CD4-positive, alpha-beta T cell treated with Interleukin-1 beta for 1 hour (primary cell): ENCODE measurements at regions not wholly inside any gene's neighbourhood (a gene's known extent, or its start where the extent isn't known, plus 50 kb on each side); places are given as distances from the start of the nearest gene placed in this dataset.
"Not testable (repeated sequence)": the region's sequence is repeated elsewhere in the genome, so short reads cannot be mapped to it uniquely, and the experiment has no call there.

Experiments
- DNase-seq, 2 donors: peaks; one replicate each; pipeline ENCODE4 v3.0.0-alpha.2; 2020 to 2022

- no peak for DNase-seq
Observed at GRCh38 chr17:33910200-33910857, 344.8 kb upstream of the CCL2 start.

DNA sequence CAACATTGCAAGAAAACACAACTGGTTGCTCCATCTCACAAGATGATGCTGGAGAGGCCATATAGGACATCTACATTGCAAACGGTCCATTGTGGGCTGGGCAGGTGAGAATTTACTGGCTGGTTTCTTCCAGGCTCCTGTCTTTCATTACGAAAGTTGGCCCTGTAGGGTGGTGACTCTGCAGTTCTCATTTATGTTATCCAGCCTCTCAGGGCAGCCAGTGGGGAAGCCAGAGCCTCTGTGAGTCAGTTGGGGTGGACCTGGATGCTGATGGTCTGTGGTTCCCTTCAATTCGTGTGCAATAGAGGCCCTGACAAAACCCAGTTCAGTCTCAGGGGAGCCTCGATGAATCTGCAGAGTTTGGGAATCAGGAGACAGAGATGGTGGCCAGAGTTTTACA lies 341.0 kb upstream of the CCL2 start:
- DNase-seq: no peak

GRCh38 chr17:33922971-33923370 lies 332.1 kb upstream of the CCL2 start:
- no peak for DNase-seq

DNA sequence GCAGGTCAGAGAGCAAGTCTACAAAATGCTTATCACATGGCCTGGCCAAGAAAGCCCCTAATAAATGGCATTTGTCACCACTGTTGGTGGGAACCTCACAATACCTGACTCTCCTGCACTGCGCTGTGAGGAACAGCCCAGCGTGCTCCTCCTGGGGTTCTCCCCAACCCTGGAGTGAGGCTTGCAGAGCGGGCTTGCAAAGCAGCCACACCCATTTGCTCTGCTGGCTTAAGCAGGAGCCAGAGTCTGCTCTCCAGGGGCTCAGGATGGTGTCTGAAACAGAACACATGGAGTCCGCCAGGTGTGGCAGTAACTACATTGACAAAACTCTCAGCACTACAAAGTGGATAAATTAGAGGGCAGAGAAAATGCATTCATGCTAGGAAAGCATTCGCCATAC lies 331.0 kb upstream of the CCL2 start:
- no peak for DNase-seq

- DNase-seq: no peak
Observed at GRCh38 chr17:33925649-33926048, 329.4 kb upstream of the CCL2 start.

GRCh38 chr17:33927732-33928133 lies 327.4 kb upstream of the CCL2 start:
- DNase-seq: no peak

GRCh38 chr17:33929181-33929724 lies 325.8 kb upstream of the CCL2 start:
- no peak for DNase-seq

GRCh38 chr17:33931148-33931814 lies 323.8 kb upstream of the CCL2 start:
- not testable (repeated sequence) for DNase-seq

DNA sequence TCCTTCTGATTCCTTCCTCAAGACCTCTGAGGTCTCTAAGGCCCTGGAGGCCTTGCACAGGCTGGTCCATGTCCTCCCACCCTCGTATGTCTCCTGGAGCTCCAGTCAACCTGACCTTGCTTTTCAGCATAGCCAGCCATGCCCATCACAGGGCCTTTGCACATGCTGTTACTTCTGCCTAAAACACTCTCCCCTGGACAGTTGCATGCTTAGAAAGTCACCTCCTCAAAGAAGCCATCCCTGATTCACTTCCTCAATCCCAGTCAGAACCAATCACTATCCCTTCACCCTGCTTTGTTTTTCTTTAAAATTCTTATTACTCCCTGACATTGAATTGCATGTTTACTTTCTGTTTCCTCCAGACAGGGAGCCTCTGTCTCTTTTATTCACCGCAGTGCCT lies 322.1 kb upstream of the CCL2 start:
- no peak for DNase-seq

DNA sequence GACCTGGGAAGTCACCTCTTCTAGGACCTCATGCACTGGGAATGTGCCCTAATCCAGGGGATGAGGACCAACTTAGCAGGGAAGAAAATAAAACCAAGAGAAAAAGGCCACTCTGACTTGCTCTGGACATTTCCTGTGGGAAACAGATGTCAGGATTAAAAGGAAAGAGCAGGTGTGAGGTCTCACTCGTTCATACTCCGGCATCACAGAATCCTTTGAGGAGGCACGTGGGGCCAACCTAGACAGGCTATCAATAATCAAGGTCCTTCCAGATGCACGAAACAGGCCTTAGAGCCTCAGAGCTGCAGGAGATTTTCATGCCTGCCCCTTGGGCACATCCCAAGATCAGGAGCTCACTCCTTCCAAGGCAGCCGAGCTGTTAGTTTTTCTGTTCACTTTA lies 321.5 kb upstream of the CCL2 start:
- no peak for DNase-seq

GRCh38 chr17:33934696-33935095 lies 320.4 kb upstream of the CCL2 start:
- no peak for DNase-seq

DNA sequence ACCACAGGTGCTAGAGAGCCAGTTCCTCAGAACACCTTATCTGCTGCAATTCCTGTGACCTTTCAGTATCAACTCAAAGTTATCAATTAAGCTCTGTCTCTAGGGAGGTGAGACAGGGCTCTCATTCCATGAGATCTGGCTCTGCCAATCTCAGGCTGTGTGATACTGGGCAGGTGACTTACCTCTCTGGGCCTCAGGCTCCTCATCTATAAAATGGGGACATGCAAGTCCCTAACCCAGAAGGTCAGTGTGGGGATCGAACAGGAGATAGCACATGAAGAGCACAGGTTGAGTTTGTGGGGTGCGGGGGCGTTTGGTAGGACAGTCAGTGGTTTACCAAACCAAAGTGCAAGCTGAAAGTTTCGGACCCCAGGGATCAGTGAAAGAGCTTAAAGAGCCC lies 319.3 kb upstream of the CCL2 start:
- DNase-seq: no peak

- DNase-seq: no peak
Observed at GRCh38 chr17:33936764-33937163, 318.3 kb upstream of the CCL2 start.

DNA sequence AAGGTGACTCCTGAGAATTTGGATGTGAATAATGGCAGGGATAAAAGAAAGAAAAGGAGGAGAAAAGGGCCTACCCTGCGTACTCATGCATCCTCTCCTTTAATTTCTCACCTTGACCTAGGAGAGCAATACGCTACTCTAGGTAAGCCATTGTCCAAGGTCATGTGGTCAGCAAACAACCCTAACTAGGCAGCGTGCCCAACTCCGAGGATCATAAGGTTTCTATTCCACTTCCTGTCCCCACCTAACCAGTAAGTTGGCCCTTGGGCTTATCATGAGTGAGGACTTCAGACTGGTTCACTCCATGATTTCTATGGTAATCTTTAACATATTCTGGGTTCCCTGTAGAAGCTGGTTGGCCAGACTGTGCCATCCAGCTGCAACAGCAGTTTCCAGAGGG lies 315.1 kb upstream of the CCL2 start:
- DNase-seq: no peak

- DNase-seq: no peak
Observed at GRCh38 chr17:33940769-33941370, 314.2 kb upstream of the CCL2 start.

- no peak for DNase-seq
Observed at GRCh38 chr17:33941744-33942143, 313.3 kb upstream of the CCL2 start.

DNA sequence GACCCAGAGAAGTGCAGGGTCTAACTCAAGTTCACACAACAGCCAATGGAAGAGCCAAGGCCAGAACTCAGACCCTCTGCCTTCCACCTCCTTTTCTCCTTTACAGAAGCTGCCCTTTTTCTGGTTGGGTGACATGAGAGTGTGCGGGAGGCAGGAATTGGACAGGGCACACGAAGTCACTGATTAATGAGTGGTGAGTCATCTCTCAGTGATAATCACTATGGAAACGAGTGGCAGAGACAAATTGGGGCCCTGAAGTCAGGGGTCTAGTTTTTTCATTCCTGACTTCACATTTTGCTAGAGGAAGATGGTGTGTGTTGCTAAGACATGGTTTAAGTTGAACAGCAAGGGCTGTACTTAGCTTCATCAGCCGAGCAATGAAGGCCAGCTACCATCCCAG lies 312.7 kb upstream of the CCL2 start:
- no peak for DNase-seq

DNA sequence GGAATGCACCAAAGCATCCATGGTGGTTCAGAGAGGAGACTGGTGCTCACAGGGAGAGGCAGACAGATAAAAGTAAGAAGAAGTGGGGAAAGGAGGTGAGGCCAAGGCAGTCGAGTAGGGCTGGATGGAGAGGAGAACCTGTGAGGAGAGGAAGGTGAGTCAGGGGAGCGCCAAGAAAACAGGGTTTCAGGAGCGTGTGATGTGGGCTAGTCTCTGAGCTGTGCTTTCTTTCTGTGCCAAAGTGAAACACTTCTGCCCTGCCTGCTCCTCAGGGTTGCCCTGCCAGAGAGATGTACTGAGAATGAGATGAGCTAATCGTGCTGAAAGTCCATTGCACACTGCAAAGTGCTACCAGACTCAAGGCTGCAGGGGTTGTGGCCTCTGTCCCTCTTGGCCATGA lies 310.7 kb upstream of the CCL2 start:
- DNase-seq: no peak

GRCh38 chr17:33944826-33945225 lies 310.3 kb upstream of the CCL2 start:
- no peak for DNase-seq

DNA sequence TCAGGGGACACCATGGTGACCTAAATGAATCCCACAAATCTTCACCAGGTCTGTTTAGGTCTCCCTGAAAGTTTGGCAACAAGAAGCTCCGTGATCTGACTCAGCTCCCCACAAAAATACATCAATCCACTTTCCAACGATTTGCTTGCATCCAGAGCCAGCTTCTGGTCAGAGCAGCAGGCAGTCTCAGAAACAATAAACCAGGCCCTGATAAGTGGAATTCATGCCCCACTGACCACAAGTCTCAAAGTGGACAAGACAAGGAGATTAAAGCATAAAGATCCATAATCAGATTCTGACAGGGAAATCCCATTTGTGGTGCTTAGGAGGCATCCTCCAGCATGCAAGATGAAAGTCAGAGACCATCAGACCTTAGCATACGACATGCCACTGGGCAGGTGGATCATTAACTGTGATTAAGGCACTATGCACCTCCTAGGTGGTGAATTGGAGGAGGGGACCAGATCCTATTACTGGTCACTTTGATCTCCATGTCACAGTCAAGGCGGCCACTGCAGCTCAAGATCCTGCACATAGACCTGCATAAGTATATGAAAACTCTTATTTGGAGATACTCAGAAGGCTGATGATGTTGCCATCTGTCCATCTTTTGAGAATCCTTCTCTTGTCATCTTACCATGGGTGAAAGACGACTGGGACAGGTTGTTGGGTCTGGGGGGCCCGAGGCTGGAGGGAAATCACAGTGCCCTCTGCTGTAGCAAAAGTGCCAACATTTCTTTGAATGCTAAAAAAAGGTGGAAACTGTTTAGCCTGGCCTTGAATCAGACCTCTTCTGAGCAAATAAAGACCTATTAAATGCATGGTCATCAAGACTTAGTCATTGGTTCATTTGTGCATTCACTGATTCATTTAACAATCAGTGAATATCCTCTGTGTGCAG lies 309.2 kb upstream of the CCL2 start:
- DNase-seq: no peak

GRCh38 chr17:33947762-33948161 lies 307.3 kb upstream of the CCL2 start:
- DNase-seq: no peak

DNA sequence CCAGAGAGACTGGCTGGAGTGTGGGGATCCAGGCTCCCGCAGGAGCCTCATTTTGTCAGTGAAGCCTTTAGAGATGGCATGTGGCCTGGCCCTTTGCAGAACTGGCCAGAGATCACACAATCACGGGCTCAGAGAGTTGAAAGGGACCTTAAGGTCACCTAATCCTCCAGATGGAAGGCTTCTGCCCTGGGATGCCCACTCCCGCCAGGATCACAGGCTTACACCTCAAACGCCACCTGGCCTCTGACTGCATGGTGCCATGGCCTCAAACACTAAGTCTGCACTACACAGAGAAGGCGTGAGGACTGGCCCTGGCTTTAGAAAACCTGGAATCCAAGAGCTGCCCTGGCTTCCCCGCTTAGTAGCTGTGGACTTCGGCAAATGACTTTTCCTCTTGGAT lies 306.8 kb upstream of the CCL2 start:
- DNase-seq: no peak

DNA sequence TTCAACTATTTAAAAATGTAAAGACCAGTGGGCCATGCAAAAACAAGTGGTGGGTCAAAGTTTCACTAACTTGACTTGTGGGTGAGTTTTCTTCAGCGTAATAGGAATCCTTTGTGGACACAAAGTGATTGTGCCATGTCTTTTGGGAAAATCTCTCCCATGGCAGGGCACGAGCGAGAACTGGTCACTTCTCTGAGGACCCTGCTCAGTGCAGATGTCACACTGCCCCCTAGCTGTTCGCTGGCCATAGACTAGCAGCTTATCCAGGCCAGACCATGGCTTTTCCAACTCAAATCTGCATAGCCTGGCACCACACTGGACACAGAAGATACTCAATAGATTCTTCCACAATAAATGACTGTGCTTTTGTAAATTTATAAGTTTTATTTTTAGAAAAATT lies 306.0 kb upstream of the CCL2 start:
- DNase-seq: no peak
